GM21723 (cell line): ENCODE measurements at regions not wholly inside any gene's neighbourhood (a gene's known extent, or its start where the extent isn't known, plus 50 kb on each side); places are given as distances from the start of the nearest gene placed in this dataset.
"Not testable (repeated sequence)": the region's sequence is repeated elsewhere in the genome, so short reads cannot be mapped to it uniquely, and the experiment has no call there.

Experiments
- ATAC-seq: cut with Tn5 transposase; IDR thresholded peaks from one replicate; pipeline ENCODE4 v1.9.1; 2021; ENCODE audit warnings: mild to moderate bottlenecking, moderate library complexity; ENCODE audit not compliant: unreplicated experiment

- no peak for ATAC-seq
Measured at GRCh38 chr4:94011190-94011589, 182.6 kb downstream of the ATOH1 start.

GRCh38 chr4:94014484-94015136, 186.1 kb downstream of the ATOH1 start:
- no peak for ATAC-seq

GRCh38 chr4:94015956-94016355, 187.4 kb downstream of the ATOH1 start:
- no peak for ATAC-seq

- ATAC-seq, result no peak
Measured at GRCh38 chr4:94032754-94033153, 174.9 kb upstream of the SMARCAD1 start.

- ATAC-seq, result no peak
Measured at GRCh38 chr4:94036964-94037363, 170.7 kb upstream of the SMARCAD1 start.

GRCh38 chr4:94038195-94038594, 169.5 kb upstream of the SMARCAD1 start:
- no peak for ATAC-seq

- ATAC-seq, result no peak
Measured at GRCh38 chr4:94039226-94039625, 168.4 kb upstream of the SMARCAD1 start.

- ATAC-seq, result not testable (repeated sequence)
Measured at GRCh38 chr4:94044471-94044870, 163.2 kb upstream of the SMARCAD1 start.

- no peak for ATAC-seq
Measured at GRCh38 chr4:94063084-94063483, 144.6 kb upstream of the SMARCAD1 start.

- no peak for ATAC-seq
Measured at GRCh38 chr4:94068753-94069719, 138.6 kb upstream of the SMARCAD1 start.

GRCh38 chr4:94076498-94076897, 131.2 kb upstream of the SMARCAD1 start:
- ATAC-seq, result no peak

- no peak for ATAC-seq
Measured at GRCh38 chr4:94084155-94084554, 123.5 kb upstream of the SMARCAD1 start.

GRCh38 chr4:94099141-94099540, 108.5 kb upstream of the SMARCAD1 start:
- not testable (repeated sequence) for ATAC-seq

GRCh38 chr4:94112644-94113043, 95.0 kb upstream of the SMARCAD1 start:
- no peak for ATAC-seq

- ATAC-seq, result no peak
Measured at GRCh38 chr4:94115687-94116086, 92.0 kb upstream of the SMARCAD1 start.

- no peak for ATAC-seq
Measured at GRCh38 chr4:94116842-94117241, 90.8 kb upstream of the SMARCAD1 start.

GRCh38 chr4:94126669-94127068, 81.0 kb upstream of the SMARCAD1 start:
- ATAC-seq, result no peak

- ATAC-seq, result peak; percentile 86
Measured at GRCh38 chr4:94127707-94128328, 79.8 kb upstream of the SMARCAD1 start.

GRCh38 chr4:94131212-94131611, 76.5 kb upstream of the SMARCAD1 start:
- no peak for ATAC-seq

GRCh38 chr4:94135701-94136100, 72.0 kb upstream of the SMARCAD1 start:
- ATAC-seq, result no peak

- no peak for ATAC-seq
Measured at GRCh38 chr4:94139931-94140612, 67.6 kb upstream of the SMARCAD1 start.
